AG10803 (cell line): ENCODE measurements at regions not wholly inside any gene's neighbourhood (a gene's known extent, or its start where the extent isn't known, plus 50 kb on each side); places are given as distances from the start of the nearest gene placed in this dataset.

ENCODE experiments used
- DNase-seq: peaks from one replicate; pipeline ENCODE4 v3.0.0; 2010; ENCODE audit warnings: low read depth
- H3K4me3 ChIP-seq: 2 replicates; pipeline ENCODE4 v1.5.1; 2011; ENCODE audit warnings: mild to moderate bottlenecking, low read length, control low read depth
- TF ChIP-seq, protein P1 (sequence below): conservative IDR thresholded peaks from 2 replicates; pipeline ENCODE4 v1.5.1; 2011; ENCODE audit warnings: mild to moderate bottlenecking, low read length, control low read depth, inconsistent platforms

DNA sequence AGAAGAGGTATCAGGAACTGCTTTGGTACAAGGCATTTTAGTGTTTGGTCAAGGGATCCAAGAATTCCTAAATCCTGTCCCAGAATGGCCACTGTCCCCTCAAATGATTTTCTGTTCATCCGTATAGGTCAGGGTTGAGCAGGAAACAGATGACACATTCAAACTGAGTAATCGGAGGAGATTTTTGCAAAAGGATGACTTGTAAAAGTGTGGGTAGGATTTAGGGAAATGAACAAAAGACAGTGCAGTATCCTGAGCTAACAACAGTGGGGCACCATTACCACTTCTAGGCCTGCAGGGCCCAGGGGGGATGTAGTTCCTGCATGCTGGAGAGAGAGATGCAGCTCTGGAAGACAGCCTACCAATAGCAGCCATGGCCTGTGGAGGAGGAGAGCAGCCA is 290.1 kb downstream of the ZSWIM6 start:
- TF ChIP-seq, protein P1, sequence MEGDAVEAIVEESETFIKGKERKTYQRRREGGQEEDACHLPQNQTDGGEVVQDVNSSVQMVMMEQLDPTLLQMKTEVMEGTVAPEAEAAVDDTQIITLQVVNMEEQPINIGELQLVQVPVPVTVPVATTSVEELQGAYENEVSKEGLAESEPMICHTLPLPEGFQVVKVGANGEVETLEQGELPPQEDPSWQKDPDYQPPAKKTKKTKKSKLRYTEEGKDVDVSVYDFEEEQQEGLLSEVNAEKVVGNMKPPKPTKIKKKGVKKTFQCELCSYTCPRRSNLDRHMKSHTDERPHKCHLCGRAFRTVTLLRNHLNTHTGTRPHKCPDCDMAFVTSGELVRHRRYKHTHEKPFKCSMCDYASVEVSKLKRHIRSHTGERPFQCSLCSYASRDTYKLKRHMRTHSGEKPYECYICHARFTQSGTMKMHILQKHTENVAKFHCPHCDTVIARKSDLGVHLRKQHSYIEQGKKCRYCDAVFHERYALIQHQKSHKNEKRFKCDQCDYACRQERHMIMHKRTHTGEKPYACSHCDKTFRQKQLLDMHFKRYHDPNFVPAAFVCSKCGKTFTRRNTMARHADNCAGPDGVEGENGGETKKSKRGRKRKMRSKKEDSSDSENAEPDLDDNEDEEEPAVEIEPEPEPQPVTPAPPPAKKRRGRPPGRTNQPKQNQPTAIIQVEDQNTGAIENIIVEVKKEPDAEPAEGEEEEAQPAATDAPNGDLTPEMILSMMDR, result no peak
- no peak for DNase-seq
- no peak overlapping the region for H3K4me3 ChIP-seq

DNA sequence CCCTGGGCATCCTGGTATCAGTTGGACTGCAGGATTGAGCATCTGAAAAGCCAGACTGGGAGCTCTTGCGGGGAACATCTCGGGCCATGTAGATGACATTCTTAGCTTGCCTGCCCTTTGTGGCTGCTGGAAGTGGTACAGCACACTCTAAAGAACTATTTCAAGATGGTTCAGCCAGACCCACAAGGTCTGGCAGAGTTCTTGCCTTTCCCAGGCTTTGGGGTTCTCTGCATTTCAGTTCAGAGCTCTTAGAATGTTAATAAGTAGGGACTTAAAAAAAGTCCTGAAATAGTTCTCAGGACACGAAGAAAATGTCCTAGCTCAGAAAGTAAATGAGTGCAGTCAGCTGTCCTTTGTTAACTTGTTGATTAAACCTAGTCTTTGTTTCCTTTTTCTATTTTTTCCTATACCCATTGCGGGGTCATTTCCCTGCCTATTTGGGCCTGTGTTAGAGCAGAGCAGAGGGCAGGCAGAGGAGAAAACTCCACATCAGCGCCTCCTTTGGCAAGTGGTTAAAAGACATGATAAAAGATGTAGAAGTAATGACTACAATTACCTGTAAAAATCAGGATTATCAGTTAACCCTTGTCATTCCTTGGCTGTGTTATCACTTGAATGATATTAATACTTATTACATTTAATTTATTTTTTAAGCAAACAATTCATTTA is 291.5 kb downstream of the ZSWIM6 start:
- H3K4me3 ChIP-seq, result no peak overlapping the region
- TF ChIP-seq, protein P1, result peak; percentile 32
- DNase-seq, result peak; percentile 10

DNA sequence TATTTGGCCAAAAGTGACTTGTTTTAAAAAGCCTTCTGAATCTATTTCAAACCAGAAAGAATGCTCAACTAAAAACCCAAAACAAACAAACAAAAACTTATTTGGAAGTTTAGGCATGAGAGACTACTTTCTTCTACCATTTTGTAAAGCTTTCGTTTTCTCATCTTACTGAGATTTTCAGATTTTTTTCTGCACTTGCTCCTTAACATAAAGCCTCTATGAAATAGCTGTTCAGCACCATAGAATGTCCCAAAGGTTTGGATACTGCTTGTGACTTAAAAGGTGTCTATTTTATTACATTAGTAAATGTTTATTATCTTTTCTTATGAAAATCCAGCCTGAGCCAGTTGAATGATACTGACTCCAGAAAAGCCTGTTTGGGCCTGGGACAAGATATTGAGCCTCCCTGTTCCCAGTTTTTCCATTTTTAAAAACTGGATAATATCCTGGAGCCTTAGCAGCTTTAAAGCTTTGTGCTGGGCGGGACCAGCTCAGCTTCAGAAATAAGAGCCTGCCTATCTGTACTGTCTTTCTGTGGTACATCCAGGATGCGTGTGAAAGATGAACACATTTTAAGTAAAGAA is 292.6 kb downstream of the ZSWIM6 start:
- no peak for DNase-seq
- H3K4me3 ChIP-seq, result no peak overlapping the region
- TF ChIP-seq, protein P1, result no peak

DNA sequence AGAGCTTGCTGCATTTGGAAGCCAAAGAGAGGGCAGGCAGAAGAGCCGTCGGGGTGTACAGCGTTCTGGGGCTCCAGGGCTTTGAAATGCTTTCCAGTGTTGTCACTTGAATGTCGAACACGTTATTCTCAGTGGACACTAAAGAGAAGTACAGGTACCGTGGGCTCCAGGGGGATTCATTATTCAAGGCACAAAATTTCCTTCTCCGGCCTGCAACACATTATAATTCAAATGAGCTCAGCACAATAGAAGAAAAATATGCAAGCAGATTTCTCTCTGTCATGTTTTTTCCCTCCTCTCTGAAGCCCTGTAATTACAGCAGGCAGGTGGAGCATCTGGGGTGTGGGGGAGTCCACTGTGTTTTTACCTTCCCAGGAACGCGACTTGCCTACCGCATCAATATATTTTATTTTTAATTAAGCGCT is 293.1 kb downstream of the ZSWIM6 start:
- no peak for DNase-seq
- peak overlapping the region; percentile 54 for H3K4me3 ChIP-seq

DNA sequence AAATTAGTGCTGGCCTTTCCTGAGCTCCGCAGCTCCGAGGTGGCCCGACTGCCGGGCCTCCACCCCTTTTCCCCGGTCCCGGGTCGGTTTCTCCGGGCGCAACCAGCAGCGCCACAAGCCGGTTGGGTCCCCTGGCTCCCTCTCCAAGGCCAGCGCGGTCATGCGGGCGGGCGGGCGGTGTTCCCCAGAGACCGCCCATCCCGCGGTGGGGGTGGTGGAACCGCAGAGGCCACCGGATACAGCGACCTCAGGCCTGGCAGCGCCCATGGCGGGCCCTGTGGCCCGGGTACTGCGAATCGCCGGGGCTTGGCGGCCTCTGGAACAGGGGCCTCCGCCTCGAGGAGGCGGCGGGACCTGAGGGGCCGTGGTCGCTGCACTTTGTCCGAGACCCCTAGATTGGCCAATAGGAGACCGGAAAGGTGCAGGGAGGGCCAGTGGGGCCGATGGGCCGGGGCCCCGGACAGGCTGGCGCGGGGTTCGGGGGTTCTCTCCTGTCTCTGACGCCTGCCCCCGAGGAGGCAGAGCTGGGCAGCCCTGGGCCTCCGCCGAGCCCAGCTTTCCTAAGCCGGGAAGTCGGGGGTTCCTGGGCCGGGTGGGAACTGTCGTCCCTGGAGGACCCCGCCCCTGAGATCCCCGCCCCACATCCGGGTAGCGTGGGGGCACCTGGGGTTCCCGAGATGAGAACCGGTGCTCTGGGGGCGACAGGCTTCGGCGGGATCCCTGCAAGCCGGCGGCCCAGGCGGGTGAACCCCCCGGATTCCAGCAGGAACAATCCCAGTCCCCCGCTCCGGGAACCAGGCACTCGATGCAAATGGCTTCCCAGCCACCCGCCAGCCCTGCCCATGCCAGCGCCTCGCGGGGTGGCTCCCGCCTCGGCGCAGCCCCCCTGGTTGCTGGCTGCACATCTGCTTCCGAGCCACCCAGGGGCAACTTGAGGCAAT is 293.9 kb downstream of the ZSWIM6 start:
- TF ChIP-seq, protein P1, result no peak
- peak; percentile 49 for DNase-seq
- peak overlapping the region; percentile 54 for H3K4me3 ChIP-seq

More for the DNA sequence above, 293.1 kb downstream of the ZSWIM6 start:
- TF ChIP-seq, protein P1, result no peak

DNA sequence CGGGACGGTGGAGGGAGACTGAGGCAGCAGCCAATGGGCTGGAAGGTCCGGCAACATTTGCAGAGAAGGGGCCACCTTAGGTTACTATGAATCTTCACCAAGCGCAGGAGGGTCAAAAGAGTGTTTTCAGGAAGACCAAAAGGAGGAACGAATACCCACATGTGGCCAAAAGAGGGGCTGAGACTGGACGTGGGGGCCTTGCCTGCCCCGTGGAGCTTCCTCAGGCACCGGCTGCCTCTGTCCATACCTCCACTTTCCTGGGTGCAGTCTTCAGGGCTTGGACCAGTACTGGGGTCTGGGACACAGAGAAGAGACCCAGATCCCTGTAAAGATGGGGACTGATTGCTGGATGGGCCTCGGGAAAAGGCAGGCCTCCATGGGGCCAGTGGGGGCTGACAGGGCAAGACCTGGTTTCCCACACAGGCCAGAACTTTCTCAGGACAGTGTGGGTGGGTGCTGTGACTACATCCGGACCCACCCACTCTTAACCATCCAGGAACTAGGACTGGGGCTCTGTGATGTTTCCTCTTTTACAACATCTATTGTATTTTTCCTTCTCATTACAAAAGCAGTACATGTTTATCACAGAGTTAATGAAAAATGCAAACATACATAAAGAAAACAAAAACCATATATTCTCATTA is 294.7 kb downstream of the ZSWIM6 start:
- no peak overlapping the region; the same call in 1 of the 2 replicates for H3K4me3 ChIP-seq
- TF ChIP-seq, protein P1, result no peak
- no peak for DNase-seq
